ENCODE measurements at regions not wholly inside any gene's neighbourhood (a gene's known extent, or its start where the extent isn't known, plus 50 kb on each side); places are given as distances from the start of the nearest gene placed in this dataset.

DNA sequence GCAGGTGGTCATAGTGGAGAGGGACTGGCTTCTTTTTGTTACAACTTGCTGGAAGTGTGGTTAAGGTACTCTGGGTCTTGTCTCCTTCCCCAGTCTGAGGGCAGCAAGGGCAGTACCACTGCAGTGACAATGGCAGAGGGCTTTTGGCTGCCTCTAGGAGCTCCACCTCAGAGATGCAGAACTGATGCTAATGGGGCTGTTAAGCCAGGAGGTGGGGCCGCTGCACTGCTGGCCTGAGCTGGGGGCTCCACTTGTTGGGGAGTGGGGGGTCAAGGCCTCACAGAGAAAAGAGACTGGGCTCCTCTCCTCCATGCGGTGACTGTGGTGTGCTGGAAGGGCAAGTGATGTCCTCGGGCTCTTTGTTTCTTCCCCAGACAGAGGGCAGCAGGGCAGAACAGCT is 135.7 kb downstream of the DSEL start:
- no peak for DNase-seq (ENCODE audit: low read depth in 2 of 2)

DNA sequence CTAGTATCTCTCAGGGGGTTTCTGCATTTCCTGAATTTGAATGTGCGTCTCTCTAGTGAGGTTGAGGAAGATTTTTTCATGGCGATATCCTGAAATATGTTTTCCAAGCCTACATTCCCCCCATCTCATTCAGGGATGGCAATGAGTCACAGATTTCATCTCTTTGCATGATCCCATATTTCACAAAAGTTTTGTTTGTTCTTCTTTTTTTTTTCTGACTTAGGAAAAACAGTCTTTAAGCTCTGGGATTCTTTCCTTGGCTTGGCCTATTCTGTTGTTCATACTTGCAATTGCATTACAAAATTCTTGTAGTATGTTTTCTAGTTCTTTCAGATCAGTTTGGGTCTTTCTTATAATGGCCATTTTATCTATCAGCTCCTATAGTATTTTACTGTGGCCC is 136.5 kb downstream of the DSEL start:
- no peak for DNase-seq (ENCODE audit: low read depth in 2 of 2)

DNA sequence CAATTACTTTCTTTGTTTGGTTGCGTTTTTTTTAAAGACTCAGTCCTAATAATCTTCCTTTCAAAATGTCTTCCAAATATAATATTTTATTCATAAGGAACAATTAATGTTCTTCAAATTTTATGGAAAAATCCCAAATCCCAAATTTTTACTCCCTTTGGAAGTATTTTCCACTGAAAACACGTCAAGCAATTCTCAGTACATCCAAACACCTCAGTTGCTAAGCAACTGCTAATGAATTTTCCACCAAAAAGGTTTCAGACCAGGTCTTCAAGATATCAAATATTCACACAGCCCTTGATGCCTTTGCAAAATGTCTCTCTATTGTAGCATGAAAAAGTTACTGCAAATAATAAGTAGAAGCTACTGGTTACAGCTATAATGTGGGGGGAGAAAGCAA is 140.1 kb downstream of the DSEL start:
- no peak for DNase-seq (ENCODE audit: low read depth in 2 of 2)

DNA sequence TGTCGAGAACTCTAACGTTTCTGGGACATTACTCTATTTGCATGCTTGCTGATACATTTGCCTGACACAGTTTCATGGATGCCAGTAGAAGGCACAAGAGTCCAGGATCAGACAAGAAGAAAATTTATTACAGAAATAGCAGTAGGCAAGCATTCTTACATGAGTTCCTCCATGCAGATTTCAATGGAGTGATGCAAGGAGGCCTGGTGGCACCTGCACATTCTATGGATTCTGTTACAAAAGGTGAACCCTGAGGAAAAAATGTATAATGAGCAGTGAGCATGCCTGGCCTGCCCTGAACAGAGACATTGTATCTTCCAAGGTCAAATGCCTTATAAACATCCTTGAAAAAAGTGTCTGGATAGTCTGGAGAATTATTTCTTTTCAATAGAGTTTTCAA is 142.9 kb downstream of the DSEL start:
- DNase-seq (ENCODE audit: low read depth in 2 of 2): no peak

DNA sequence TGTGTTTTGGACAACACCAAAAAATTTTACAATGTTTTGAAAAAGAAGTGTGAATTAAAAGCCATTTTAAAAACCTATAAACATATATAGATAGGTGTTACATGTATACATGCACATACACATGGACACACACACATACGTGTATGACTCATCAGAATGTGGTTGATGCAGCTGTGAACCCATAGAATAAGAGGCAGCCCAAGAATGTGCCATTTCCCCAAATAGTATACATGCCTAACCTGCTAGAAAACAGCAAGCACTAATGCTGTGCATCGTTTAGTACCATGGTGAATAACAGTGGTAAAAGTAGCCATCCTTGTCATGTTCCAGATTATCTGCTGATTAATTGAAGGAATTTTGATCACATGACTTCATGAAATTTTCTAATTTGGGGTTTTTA is 149.0 kb downstream of the DSEL start:
- DNase-seq (ENCODE audit: low read depth in 2 of 2): no peak

DNA sequence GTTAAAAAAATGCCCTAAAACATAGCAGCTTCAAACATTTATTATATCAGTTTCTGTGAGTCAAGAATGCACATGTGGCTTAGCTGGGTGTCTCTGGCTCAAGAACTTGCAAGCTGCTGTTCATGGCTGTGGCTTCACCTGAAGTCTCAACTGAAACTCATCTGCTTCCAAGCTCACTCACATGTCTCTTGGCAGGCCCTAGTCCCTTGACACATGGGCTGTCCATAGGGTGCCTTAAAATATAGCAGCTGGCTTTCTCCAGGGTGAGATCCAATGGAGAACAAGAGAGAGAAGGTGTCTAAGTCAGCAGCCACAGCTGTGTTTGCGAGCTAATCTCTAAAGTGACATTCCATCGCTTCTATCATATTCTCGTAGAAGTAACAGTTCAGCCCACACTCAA is 152.8 kb downstream of the DSEL start:
- DNase-seq (ENCODE audit: low read depth in 2 of 2): no peak

DNA sequence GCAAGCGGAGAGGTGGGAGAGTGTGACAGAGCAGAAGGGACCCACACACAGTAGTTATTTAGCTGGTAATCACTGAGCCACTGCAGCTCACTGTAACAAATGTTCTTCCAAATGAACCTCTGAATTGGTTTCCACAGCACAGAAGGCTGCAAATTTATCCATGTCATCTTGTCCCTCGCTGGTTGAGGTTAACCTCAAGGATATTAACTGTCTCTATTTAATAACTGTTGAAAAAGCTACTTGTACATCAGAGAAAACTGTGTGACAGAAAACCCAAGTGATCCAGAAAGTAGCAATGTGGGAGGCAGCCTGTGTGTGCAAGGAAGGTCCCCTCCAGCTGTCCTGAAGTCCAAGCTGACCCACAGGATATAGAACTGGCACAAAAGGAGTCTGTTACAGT is 153.6 kb downstream of the DSEL start:
- no peak for DNase-seq (ENCODE audit: low read depth in 2 of 2)

DNA sequence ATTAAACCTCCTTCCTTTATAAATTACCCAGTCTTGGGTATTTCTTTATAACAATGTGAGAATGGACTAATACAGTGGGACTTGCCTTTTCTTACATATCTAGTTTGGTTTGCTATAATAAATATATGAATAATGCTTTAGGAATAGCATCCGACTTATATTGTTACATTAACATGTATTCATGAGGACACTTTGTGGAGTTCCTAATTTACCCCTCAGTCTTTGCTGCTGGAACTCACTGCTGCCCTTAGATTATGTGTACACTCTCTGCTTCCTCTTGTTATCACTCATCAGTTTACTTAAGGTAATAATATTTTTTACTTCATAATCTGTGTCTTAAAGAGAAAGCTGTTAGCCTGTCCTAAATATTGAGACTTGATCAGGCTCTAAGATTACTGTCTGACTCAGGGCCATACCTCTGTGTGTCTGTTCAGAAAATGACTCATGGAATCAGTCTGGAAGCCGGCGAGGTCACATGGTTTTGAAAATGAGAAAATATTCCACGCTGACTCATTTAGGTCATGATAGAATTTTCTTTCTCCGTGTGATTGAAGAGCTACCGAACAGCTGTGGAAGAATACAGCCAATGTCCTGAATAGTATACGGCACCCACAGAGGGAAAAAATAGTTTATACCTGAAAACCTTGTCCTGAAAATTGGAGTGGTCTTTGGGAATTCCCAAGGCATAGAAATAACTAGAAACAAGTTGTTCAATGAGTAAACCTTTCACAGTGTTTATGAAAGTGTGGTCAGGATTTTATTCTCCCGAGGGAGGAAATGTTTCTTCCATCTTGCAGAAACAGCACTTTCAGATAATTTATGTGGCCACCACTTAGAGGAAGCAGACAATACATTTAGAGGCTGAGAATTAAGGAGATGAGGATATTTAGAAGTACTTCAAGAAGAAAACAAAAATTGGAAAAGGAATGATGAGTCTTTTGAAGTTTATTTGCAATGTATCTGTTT is 156.4 kb downstream of the DSEL start:
- DNase-seq (ENCODE audit: low read depth in 2 of 2): peak in 1 of 2 donors; percentile 25

DNA sequence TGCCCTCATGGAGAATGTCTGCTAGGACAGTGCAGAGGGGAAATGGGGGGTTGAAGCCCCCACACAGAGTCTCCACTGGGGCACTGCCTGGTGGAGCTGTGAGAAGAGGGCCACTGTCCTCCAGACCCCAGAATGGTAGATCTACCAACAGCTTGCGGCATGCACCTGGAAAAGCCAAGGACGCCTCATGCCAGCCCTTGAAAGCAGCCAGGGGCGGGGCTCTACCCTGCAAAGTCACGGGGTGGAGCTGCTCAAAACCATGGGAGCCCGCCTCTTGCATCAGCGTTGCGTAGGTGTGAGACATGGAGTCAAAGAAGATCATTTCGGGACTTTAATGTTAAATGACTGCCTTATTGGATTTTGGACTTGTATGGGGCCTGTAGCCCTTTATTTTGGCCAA is 157.6 kb downstream of the DSEL start:
- no peak for DNase-seq (ENCODE audit: low read depth in 2 of 2)

DNA sequence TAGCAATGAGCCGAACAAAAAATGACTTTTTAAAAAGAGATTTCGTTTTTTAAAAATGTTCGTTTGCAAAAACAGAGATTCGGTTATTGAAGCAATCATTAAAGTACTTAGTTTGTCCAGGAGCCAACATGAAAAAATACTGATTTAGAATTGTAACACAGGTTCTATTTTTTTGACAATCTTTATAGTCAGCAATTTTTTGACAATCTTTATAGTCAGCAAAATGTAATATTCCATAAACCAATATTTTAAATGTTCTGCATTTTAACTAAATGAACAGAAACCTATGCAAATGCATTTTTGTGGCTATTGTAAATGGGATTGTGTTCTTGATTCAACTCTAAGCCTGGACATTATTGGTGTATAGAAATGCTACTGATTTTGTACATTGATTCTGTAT is 161.8 kb downstream of the DSEL start:
- DNase-seq (ENCODE audit: low read depth in 2 of 2): no peak

DNA sequence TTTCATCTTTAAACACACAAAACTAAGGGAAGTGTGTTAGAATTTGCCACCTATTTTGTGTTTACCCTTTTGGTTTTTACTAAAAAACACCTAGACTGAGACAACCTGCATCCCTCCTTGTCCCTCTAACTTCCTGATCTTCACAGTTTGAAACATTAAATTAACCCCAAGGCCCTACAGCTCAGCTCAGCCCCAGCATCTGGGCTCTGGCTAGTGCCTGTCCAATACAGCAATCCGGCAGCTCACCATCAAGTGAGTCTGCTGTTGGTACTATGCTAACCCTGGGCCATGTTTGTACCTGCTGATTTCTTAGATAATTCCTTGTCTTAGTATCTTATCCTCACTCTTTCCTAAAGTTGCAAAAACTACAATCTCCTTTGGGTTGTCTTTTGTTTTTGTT is 162.4 kb downstream of the DSEL start:
- no peak for DNase-seq (ENCODE audit: low read depth in 2 of 2)

DNA sequence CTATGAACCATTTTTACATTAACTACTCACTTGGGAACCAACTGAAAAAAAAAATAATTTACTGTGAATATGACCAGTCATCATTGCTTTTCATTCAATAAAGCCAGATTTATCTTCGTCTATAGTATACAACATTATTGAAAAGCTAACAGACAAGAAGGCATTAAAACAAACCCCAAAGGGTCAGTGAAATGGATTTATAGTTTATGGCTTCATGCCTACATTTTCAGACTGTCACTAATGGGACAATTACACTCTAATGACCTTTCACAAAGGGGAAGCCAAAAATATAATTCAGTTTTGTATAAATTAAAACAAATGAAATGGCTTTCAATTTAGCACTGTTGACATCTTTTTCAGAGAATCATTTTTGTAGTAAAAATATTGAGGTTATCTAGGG is 169.1 kb downstream of the DSEL start:
- no peak for DNase-seq (ENCODE audit: low read depth in 2 of 2)

DNA sequence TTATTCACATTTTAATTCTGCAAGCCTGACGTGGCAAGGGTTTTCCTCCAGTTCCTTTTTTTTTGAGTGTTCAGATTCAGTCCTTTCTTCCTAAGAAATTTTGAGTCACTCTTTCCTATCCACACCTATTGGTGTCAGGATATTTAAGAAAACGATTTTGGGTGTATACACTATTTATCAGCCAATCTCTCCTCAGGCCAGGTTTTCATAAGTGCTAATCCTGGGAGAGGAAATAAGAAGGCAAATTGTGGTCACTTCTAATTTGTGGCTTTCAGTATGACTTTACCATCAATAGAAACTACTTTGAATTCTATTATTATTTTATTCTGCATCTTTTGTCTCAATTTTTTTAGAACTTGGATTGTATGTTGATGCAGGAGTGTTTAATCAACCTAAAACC is 174.4 kb downstream of the DSEL start:
- DNase-seq (ENCODE audit: low read depth in 2 of 2): no peak

DNA sequence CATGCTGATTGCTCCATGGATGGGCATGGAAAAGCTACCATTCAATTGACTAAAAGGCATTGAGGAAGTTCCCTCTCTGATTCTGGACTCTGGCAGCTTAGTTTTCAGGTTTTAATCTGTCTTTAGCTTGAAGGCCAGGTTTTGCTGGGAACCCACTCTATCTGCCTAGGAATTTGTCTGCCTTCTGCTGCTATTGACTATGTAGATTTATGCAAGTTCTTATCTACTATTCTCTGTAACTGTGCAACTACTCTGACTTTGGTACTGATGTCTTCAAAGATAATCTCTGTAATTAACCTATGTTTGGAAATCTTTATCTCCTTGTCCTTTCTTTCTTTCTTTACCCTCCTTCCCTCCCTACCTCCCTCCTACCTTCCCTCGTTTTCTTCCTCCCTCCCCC is 178.8 kb downstream of the DSEL start:
- no peak for DNase-seq (ENCODE audit: low read depth in 2 of 2)

DNA sequence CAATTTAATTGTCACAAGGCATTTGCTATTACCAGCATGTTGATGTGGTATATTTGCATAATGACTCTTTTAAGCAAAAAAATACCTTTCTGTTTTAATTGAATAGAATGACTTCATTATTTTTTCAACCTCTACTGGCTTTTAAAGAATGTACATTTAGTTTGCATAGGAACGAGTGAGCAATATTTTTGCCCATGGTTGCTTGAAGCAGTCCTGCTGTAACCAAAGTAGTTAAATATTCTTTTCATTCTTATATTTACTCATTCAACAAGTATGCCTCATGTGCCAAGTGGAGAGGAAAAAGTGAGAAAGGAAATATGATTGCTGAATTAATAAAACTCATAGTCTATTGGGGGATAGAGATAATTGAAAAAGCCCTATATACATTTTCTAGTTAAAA is 184.7 kb downstream of the DSEL start:
- DNase-seq (ENCODE audit: low read depth in 2 of 2): no peak

DNA sequence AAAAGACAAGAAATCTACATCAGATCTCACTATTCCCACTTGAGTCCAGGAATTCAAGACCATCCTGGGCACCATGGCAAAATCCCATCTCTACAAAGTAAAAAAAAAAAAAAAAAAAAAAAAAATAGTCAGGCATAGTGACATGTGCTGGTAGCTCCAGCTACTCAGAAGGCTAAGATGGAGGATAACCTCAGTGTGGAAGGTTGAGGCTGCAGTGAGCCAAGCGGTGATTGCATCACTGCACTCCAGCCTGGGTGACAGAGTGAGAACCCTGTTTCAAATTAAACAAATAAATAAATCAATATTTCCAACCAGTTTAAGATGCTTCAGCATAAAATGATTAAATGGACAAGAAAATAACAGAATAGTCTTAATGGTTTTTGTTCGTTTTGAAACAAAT is 197.4 kb downstream of the DSEL start:
- no peak for DNase-seq (ENCODE audit: low read depth in 2 of 2)

DNA sequence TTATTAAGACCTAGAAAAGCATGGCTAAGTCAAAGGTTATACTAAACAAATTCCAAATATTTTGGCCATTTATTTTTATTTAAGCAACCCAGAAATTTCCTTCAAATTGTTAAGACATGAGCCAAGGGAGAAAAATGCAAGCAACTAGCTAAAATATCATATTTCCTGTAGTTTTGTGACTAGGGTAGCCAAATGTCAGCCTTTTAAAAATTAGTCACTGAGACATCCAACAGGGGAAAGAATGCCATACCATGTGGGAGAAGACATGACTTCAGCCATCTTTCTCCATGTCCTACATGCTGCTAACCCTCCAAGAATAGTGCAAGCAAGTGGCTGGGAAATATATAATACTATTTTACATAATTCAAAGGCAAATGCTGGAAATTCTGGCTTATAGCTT is 197.9 kb downstream of the DSEL start:
- no peak for DNase-seq (ENCODE audit: low read depth in 2 of 2)

DNA sequence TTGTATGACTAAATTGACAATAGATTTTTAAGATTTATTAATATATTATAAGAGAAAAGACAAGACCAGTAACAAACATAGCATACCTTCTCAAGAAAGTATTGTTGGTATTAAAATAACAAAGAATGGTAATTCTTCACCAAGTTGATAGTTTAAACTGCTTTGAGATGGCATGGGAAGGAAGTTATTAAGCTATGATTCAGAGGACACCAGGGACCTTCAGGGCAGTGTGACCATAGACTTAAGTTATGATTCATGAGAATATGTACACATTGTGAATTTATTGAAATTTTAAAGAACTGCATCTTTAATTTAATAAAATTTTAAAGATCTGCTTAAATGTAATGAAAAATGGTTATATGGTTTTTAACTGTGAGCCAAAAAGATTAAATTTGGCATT is 205.7 kb downstream of the DSEL start:
- no peak for DNase-seq (ENCODE audit: low read depth in 2 of 2)

DNA sequence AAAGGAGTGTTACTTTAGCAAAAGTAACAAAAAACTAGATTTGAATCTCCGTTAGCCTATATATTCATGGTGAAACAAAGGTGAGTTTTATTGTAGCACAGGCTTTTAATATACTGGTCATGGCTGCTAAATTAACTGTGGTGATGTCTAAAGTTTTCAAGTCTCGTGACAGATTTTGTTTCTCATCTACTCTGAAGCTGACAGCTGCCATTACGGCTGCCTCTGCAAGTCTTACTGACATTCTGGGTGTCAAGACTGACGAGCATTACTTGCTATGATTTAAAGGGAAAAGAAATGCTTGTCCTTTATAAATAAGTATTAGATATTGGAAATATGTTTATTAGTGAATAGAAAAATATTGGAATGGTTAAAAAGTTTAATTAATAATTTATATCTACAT is 207.7 kb downstream of the DSEL start:
- no peak for DNase-seq (ENCODE audit: low read depth in 2 of 2)

DNA sequence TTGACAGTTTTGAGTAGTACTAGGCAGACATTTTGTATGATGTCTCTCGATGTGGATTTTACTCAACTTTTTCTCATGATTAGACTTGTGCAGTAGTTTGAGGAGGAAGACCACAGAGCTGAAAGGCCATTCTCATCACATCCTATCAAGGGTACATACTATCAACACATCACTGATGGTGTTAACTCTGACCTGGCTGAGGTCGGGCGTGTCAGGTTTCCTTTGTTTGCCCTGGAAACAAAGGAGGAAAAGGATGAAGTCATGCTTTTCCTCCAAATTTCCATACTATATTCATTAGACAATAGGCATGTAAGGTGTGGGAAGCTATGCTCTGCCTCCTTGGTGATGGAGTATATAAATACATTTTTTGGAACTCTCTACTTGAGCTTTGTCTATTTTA is 211.1 kb downstream of the DSEL start:
- no peak for DNase-seq (ENCODE audit: low read depth in 2 of 2)

DNA sequence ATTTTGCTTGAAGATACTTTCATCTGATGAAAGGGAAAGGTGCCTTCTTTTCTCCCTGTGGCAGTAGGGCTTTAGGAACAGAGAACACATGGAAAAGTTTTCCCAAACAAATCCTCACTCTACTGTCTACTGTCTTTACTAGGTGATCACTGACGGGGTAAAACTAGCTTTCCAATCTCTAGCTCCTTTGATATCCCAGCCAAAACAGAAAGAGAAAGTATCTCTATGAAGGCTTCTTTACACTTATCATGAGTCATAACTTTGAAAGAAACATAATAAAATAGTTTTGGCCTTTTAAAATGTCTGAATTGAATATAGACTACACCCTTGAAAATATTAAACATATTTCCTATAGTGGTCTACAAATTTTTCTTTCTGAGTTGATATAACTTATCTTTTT is 214.5 kb downstream of the DSEL start:
- no peak for DNase-seq (ENCODE audit: low read depth in 2 of 2)

DNA sequence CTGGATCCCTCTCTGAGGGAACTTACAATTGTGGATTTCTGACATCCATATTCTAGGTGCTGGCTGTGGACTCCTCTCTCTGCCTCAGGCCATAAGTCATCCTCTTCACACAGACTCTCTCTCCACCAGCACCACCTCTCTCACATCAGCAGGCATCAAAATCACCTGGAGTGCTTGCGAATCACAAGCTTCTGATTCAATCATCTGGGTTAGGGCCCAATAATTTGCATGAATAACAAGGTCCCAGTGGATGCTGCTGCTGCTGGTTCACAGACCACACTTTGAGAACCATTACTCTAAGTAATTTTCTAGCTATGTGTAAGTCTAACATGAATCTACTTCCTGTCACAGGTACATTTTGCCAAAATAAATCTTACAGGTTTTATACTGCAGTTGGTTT is 214.9 kb downstream of the DSEL start:
- no peak for DNase-seq (ENCODE audit: low read depth in 2 of 2)

DNA sequence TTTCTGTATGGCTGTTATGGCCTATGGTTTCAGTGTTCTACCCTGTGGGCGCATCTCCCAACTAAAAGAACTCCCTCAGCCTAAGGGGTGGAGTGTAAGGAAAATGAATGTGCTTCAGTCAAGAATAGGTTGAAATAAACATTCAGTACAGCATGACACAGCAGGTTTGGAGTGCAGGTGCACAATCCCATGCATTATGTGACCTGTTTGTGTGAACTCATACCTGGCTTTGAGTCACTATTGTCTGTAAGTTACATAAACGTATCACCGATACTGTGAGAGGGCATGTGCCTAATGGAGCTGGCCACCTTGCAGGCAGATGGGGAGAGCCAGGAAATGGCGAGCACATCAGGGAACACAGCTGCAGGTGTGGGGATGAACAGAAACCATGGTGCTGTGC is 216.0 kb downstream of the DSEL start:
- peak in 1 of 2 donors; percentile 1 for DNase-seq (ENCODE audit: low read depth in 2 of 2)

DNA sequence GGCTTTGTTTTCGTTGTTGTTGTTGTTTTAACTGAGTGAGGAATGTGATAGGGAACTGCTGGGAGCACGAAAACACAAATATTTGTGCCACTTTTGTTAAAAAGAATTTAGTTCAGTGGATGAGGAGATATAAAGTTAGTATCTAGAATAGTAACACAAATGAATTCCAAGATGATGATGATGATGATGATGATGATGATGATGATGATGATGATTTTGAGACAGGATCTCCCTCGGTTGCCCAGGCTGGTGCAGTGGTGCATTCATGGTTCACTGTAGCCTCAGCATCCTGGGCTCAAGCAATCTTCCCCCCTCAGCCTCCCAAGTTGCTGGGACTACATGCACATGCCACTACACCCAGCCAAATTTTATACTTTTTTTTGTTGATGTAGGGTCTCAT is 223.7 kb downstream of the DSEL start:
- DNase-seq (ENCODE audit: low read depth in 2 of 2): no peak

Data from stimulated activated CD4-positive, alpha-beta T cell treated with anti-CD3 and anti-CD28 coated beads, Interleukin-4, amount 100 ng/mL, for 48 hours (primary cell).